ENCODE measurements at regions not wholly inside any gene's neighbourhood (a gene's known extent, or its start where the extent isn't known, plus 50 kb on each side); places are given as distances from the start of the nearest gene placed in this dataset.

DNA sequence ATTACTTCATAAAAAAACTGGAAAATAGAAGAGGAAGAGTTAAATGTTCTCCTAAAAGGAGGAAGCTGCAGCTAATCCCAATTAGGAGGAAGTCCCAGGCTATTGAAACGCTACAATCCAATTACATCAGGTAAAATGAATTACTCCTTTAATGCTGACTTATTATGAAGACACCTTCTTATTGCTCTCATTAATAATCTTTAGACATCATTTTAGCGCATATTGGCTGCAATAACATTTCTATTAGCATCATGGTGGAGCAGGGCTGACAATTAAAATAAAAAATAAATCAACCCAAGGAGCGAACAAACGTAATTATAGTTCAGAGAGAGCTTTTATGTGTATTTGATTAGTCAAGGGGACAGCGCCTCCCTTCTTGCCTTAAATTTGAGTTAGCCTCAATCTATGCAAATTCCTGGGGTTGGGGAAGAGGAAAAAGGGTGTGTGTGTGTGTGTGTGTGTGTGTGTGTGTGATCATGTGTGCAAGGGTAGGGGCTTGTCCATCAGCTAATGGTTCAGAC is 109.0 kb upstream of the IRX6 start:
- TF ChIP-seq, protein P1, sequence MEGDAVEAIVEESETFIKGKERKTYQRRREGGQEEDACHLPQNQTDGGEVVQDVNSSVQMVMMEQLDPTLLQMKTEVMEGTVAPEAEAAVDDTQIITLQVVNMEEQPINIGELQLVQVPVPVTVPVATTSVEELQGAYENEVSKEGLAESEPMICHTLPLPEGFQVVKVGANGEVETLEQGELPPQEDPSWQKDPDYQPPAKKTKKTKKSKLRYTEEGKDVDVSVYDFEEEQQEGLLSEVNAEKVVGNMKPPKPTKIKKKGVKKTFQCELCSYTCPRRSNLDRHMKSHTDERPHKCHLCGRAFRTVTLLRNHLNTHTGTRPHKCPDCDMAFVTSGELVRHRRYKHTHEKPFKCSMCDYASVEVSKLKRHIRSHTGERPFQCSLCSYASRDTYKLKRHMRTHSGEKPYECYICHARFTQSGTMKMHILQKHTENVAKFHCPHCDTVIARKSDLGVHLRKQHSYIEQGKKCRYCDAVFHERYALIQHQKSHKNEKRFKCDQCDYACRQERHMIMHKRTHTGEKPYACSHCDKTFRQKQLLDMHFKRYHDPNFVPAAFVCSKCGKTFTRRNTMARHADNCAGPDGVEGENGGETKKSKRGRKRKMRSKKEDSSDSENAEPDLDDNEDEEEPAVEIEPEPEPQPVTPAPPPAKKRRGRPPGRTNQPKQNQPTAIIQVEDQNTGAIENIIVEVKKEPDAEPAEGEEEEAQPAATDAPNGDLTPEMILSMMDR (IDR thresholded peaks at IDR 0.05; ENCODE audit: low read depth, low read length, poor library complexity, severe bottlenecking) = no peak
- no peak for TF ChIP-seq EZH2phosphoT487 (IDR thresholded peaks at IDR 0.05; ENCODE audit: borderline replicate concordance, low read length)

Measured in DOHH2 (cell line).